ENCODE measurements at regions not wholly inside any gene's neighbourhood (a gene's known extent, or its start where the extent isn't known, plus 50 kb on each side); places are given as distances from the start of the nearest gene placed in this dataset.

- no peak for TF ChIP-seq FOXA1 (IDR thresholded peaks at IDR 0.05)
- no peak for TF ChIP-seq ARNT (IDR thresholded peaks at IDR 0.05)
- TF ChIP-seq HDGF (IDR thresholded peaks at IDR 0.05; ENCODE audit: borderline replicate concordance), result no peak
These were observed 215.7 kb downstream of the MREG start for GRCh38 chr2:215797676-215798075.

Data from HEK293T (cell line).